ENCODE measurements at regions not wholly inside any gene's neighbourhood (a gene's known extent, or its start where the extent isn't known, plus 50 kb on each side); places are given as distances from the start of the nearest gene placed in this dataset.

GRCh38 chr14:47919997-47920396 is 244.6 kb upstream of the MDGA2 start:
- TF ChIP-seq, protein P1, sequence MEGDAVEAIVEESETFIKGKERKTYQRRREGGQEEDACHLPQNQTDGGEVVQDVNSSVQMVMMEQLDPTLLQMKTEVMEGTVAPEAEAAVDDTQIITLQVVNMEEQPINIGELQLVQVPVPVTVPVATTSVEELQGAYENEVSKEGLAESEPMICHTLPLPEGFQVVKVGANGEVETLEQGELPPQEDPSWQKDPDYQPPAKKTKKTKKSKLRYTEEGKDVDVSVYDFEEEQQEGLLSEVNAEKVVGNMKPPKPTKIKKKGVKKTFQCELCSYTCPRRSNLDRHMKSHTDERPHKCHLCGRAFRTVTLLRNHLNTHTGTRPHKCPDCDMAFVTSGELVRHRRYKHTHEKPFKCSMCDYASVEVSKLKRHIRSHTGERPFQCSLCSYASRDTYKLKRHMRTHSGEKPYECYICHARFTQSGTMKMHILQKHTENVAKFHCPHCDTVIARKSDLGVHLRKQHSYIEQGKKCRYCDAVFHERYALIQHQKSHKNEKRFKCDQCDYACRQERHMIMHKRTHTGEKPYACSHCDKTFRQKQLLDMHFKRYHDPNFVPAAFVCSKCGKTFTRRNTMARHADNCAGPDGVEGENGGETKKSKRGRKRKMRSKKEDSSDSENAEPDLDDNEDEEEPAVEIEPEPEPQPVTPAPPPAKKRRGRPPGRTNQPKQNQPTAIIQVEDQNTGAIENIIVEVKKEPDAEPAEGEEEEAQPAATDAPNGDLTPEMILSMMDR (IDR thresholded peaks at IDR 0.05; ENCODE audit: low read length): no peak
- TF ChIP-seq EZH2 (IDR thresholded peaks at IDR 0.05; ENCODE audit: borderline replicate concordance, low read length): no peak
